Uterus (tissue), 3 donors: ENCODE measurements at regions not wholly inside any gene's neighbourhood (a gene's known extent, or its start where the extent isn't known, plus 50 kb on each side); places are given as distances from the start of the nearest gene placed in this dataset.

ENCODE experiments used
- DNase-seq, 2 donors: peaks; one replicate each; pipeline ENCODE4 v3.0.0-alpha.2; 2019 to 2020
- H3K27ac ChIP-seq, 2 donors: fragments of 200-600 bp; sonication (generic); 1 replicate in 1 of 2; 2 replicates in 1 of 2; pipeline ENCODE4 v1.5.1; 2016 to 2018
- H3K27me3 ChIP-seq, 2 donors: fragments of 200-600 bp; sonication (generic); one replicate each; pipeline ENCODE4 v1.5.1; 2018 to 2019; ENCODE audit warnings: control low read depth in 1 of 2
- H3K36me3 ChIP-seq, 2 donors: fragments of 200-600 bp; sonication (generic); one replicate each; pipeline ENCODE4 v1.5.1; 2019; ENCODE audit warnings: control low read depth in 1 of 2
- H3K4me1 ChIP-seq, 2 donors: fragments of 200-600 bp; sonication (generic); one replicate each; pipeline ENCODE4 v1.5.1; 2018 to 2019; ENCODE audit warnings: control low read depth in 1 of 2
- H3K4me3 ChIP-seq, 2 donors: fragments of 200-600 bp; sonication (generic); 1 replicate in 1 of 2; 2 replicates in 1 of 2; pipeline ENCODE4 v1.5.1; 2018 to 2019; ENCODE audit warnings: mild to moderate bottlenecking in 1 of 2
- H3K9me3 ChIP-seq, 2 donors: fragments of 200-600 bp; sonication (generic); one replicate each; pipeline ENCODE4 v1.5.1; 2019; ENCODE audit warnings: control low read depth in 1 of 2
- CTCF ChIP-seq, 4 experiments: fragments of 200-600 bp in 2 of 4; fragments of 450-650 bp in 2 of 4; sonication (generic) in 2 of 4; IDR thresholded peaks; one replicate each; pipeline ENCODE4 v1.5.1; 2016 to 2019; ENCODE audit warnings: antibody characterized with exemption in 4 of 4, mild to moderate bottlenecking in 2 of 4, moderate library complexity in 1 of 4
- POLR2A ChIP-seq, 2 donors: fragments of 450-650 bp; IDR thresholded peaks; one replicate each; pipeline ENCODE4 v1.6.1; 2016; ENCODE audit warnings: antibody characterized with exemption in 2 of 2, mild to moderate bottlenecking in 1 of 2, moderate library complexity in 1 of 2
- intact Hi-C: fragments of 100-400 bp; cut with DNase I; formaldehyde crosslinking; loops from one replicate; pipeline ENCODE4 v1.15.1; 2023; ENCODE audit warnings: low total_unique reads
- donor health status: DM: yes; HTN: yes; CAD: no.

DNA sequence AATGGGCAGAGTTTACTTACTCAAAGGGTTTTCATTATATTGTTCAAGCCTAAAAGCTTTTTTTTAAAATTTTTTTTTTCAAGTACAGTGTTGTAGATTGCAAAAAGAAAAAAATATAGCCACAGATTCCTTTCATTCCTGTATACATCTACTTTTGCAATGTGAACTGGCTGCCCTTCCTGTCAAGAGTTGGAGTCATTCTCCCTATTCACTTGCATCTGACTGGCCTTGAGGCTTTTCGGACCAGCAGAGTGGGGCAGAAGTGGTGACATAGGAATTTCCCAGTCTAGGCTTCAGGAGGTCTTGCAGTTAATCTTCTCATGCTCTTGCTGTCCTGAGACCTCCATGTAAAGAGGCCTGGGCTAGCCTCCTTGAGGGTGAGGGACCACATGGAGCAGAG, 218.3 kb upstream of the CFAP20DC start:
- Histone ChIP-seq H3K27me3 (no peaks in the 10 kb centered on the region), H3K4me1 (no peaks in the 10 kb centered on the region), H3K36me3 (no peaks in the 10 kb centered on the region), H3K27ac (no peak overlapping the region), H3K4me3 (no peak overlapping the region), H3K9me3 (no peaks in the 10 kb centered on the region)
- no peak for DNase-seq
- no peak for TF ChIP-seq CTCF (IDR thresholded peaks at IDR 0.05)
- TF ChIP-seq POLR2A (IDR thresholded peaks at IDR 0.05) = no peak
- intact Hi-C loops = no loop called here

- TF ChIP-seq POLR2A (IDR thresholded peaks at IDR 0.05) (no peak), CTCF (IDR thresholded peaks at IDR 0.05) (no peak)
- Histone ChIP-seq H3K9me3 (no peaks in the 10 kb centered on the region), H3K36me3 (no peaks in the 10 kb centered on the region), H3K27ac (no peak overlapping the region), H3K4me1 (no peaks in the 10 kb centered on the region), H3K27me3 (no peaks in the 10 kb centered on the region), H3K4me3 (no peak overlapping the region)
- intact Hi-C loops = no loop called here
- DNase-seq = no peak
These were observed 217.2 kb upstream of the CFAP20DC start for GRCh38 chr3:59267021-59267420.

DNA sequence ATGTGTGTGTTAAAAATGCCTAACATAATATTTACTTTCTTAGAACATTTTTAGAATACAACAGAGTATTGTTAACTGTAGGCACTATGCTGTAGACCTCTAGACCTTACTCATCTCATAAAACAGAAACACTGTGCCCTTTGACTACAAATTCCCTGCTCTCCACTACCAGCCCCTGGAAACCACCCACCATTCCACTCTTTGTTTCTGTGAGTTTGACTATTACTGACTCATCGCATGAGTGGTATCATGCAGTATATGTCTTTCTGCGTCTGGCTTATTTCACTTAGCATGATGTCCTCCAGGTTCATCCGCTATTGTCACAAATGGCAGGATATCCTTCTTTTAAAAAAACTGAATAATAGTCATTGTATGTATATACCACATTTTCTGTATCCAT, 216.7 kb upstream of the CFAP20DC start:
- TF ChIP-seq CTCF (IDR thresholded peaks at IDR 0.05) = no peak
- no peak for TF ChIP-seq POLR2A (IDR thresholded peaks at IDR 0.05)
- intact Hi-C loops = no loop called here
- DNase-seq = no peak
- Histone ChIP-seq H3K36me3 (no peaks in the 10 kb centered on the region), H3K4me1 (no peaks in the 10 kb centered on the region), H3K4me3 (no peak overlapping the region), H3K9me3 (no peaks in the 10 kb centered on the region), H3K27ac (no peak overlapping the region), H3K27me3 (no peaks in the 10 kb centered on the region)

- H3K27me3 ChIP-seq = no peaks in the 10 kb centered on the region
- H3K9me3 ChIP-seq = no peaks in the 10 kb centered on the region
- H3K4me1 ChIP-seq = no peaks in the 10 kb centered on the region
- no peak overlapping the region for H3K27ac ChIP-seq
- TF ChIP-seq CTCF (IDR thresholded peaks at IDR 0.05) (no peak), POLR2A (IDR thresholded peaks at IDR 0.05) (no peak)
- intact Hi-C loops = no loop called here
- H3K4me3 ChIP-seq = no peak overlapping the region
- no peak for DNase-seq
- H3K36me3 ChIP-seq = no peaks in the 10 kb centered on the region
These were observed 215.7 kb upstream of the CFAP20DC start for GRCh38 chr3:59265566-59265965.

- H3K4me1 ChIP-seq = no peaks in the 10 kb centered on the region
- no peaks in the 10 kb centered on the region for H3K27me3 ChIP-seq
- intact Hi-C loops = no loop called here
- no peaks in the 10 kb centered on the region for H3K9me3 ChIP-seq
- H3K4me3 ChIP-seq = no peak overlapping the region
- H3K36me3 ChIP-seq = no peaks in the 10 kb centered on the region
- no peak for DNase-seq
- no peak for TF ChIP-seq CTCF (IDR thresholded peaks at IDR 0.05)
- TF ChIP-seq POLR2A (IDR thresholded peaks at IDR 0.05) = no peak
- no peak overlapping the region for H3K27ac ChIP-seq
These were observed 214.5 kb upstream of the CFAP20DC start for GRCh38 chr3:59264366-59264765.
